Esophagus muscularis mucosa (tissue), 4 donors: ENCODE measurements at regions not wholly inside any gene's neighbourhood (a gene's known extent, or its start where the extent isn't known, plus 50 kb on each side); places are given as distances from the start of the nearest gene placed in this dataset.

Experiments used
- DNase-seq: peaks from one replicate; pipeline ENCODE4 v3.0.0-alpha.2; 2017; ENCODE audit errors: extremely low spot score
- H3K27ac ChIP-seq, 4 donors: fragments of 200-600 bp; sonication (generic); replicated peaks in 1 of 4; 1 replicate in 3 of 4; 2 replicates in 1 of 4; pipeline ENCODE4 v1.5.1; 2016 to 2019; ENCODE audit warnings: mild to moderate bottlenecking in 1 of 4
- H3K27me3 ChIP-seq, 4 donors: fragments of 200-600 bp; sonication (generic); one replicate each; pipeline versions ENCODE4 v1.5.1 to v1.6.0; 2016 to 2019
- H3K36me3 ChIP-seq, 4 donors: fragments of 200-600 bp; sonication (generic); one replicate each; pipeline ENCODE4 v1.5.1; 2016 to 2019
- H3K4me1 ChIP-seq, 4 donors: fragments of 200-600 bp; sonication (generic); one replicate each; pipeline ENCODE4 v1.5.1; 2016 to 2019
- H3K4me3 ChIP-seq, 4 donors: fragments of 200-600 bp; sonication (generic); 1 replicate in 2 of 4; 2 replicates in 2 of 4; pipeline ENCODE4 v1.5.1; 2016 to 2019; ENCODE audit warnings: mild to moderate bottlenecking in 4 of 4, moderate library complexity in 1 of 4
- H3K9me3 ChIP-seq, 4 donors: fragments of 200-600 bp; sonication (generic); 1 replicate in 3 of 4; 2 replicates in 1 of 4; pipeline ENCODE4 v1.5.1; 2016 to 2019
- CTCF ChIP-seq, 3 experiments: fragments of 200-600 bp in 2 of 3; fragments of 450-650 bp in 1 of 3; sonication (generic) in 2 of 3; IDR thresholded peaks; one replicate each; pipeline ENCODE4 v1.5.1; 2017 to 2019; ENCODE audit warnings: antibody characterized with exemption in 3 of 3, mild to moderate bottlenecking in 2 of 3, moderate library complexity in 1 of 3
- EP300 ChIP-seq: sonication (generic); formaldehyde crosslinking; IDR thresholded peaks from one replicate; pipeline ENCODE4 v1.6.1; 2017; ENCODE audit warnings: antibody characterized with exemption
- POLR2A ChIP-seq: fragments of 450-650 bp; IDR thresholded peaks from one replicate; pipeline ENCODE4 v1.6.1; 2017; ENCODE audit warnings: antibody characterized with exemption, moderate library complexity, mild to moderate bottlenecking, low read depth
- POLR2AphosphoS5 ChIP-seq, 2 donors: sonication (generic); formaldehyde crosslinking; IDR thresholded peaks; one replicate each; pipeline ENCODE4 v1.6.1; 2017; ENCODE audit warnings: antibody characterized with exemption in 2 of 2
- WGBS: methylation state at CpG from one replicate; pipeline ENCODE4 v1.1.5; 2018; 5-methylcytosine and 5-hydroxymethylcytosine counted together
- intact Hi-C: fragments of 100-400 bp; cut with DNase I; formaldehyde crosslinking; loops from one replicate; pipeline ENCODE4 v1.15.1; 2023

DNA sequence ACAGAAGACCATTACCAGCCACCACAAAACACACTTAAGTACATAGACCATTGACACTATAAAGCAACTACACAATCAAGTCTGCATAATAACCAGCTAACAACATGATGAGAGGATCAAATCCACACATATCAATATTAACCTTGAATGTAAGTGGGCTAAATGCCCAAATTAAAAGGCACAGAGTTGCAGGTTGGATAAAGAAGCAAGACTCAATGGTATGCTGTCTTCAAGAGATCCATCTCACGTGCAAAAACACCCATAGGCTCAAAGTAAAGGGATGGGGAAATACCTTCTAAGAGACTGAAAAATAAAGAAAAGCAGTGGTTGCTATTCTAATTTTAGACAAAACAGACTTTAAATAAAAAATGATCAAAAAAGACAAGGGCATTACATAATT lies 113.6 kb upstream of the CD180 start:
- 100% methylated on average over 1 of the region's 1 CpG for WGBS
- H3K4me3 ChIP-seq = no peak overlapping the region
- peaks cover 11 to 28% (median 25%) of the 10 kb centered on the region in 4 donors for H3K4me1 ChIP-seq
- H3K36me3 ChIP-seq = no peaks in the 10 kb centered on the region
- intact Hi-C loops = no loop called here
- no peak for DNase-seq
- no peaks in the 10 kb centered on the region for H3K9me3 ChIP-seq
- H3K27ac ChIP-seq = no peak overlapping the region
- H3K27me3 ChIP-seq = no peaks in the 10 kb centered on the region
- TF ChIP-seq POLR2A = no peak
- no peak for TF ChIP-seq POLR2AphosphoS5 (IDR thresholded peaks at IDR 0.05)
- TF ChIP-seq CTCF (IDR thresholded peaks at IDR 0.05) = no peak
- TF ChIP-seq EP300 = no peak

DNA sequence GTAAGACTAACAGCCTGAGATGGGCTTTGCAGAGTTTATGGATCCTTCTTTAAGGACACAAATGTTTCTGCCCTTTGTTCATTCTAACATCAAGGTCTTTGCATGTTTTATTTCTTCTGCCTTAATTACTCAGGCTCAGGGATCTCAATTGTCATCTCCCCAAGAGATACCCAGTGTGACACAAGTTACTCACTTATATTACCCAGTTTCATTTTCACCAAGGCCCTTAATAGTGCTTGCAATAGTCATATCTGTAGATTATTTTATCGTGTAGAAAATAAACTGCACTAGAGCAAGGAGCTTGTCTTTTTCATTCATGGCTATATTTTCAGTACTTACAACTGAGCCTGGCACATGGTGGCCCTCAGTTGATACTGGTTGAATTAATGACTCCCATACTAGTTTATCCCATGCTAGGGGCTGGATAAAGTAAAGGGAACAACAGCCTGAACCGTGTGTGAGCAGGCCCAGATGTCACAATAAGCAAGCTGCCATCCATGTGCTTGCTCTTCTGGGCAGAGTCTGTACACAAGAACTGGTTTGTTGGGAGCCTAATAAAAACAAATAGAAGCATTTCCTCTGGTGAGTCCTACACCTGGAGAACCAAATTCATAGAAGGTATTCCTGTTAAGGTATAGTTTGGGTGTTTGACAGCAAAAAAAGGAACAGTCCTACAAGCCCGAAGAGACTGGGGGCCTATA lies 112.5 kb upstream of the CD180 start:
- peak; percentile 31 for DNase-seq
- no peak overlapping the region for H3K27ac ChIP-seq
- peaks cover 11 to 31% (median 30%) of the 10 kb centered on the region in 4 donors for H3K4me1 ChIP-seq
- H3K36me3 ChIP-seq = no peaks in the 10 kb centered on the region
- H3K9me3 ChIP-seq = no peaks in the 10 kb centered on the region
- intact Hi-C loops = no loop called here
- no peaks in the 10 kb centered on the region for H3K27me3 ChIP-seq
- no peak for TF ChIP-seq EP300
- no peak for TF ChIP-seq POLR2A
- no peak for TF ChIP-seq CTCF (IDR thresholded peaks at IDR 0.05)
- TF ChIP-seq POLR2AphosphoS5 (IDR thresholded peaks at IDR 0.05) = no peak
- 92% methylated on average over 3 of the region's 3 CpGs for WGBS
- H3K4me3 ChIP-seq = no peak overlapping the region

GRCh38 chr5:67306965-67307607 lies 110.5 kb upstream of the CD180 start:
- H3K36me3 ChIP-seq = no peaks in the 10 kb centered on the region
- DNase-seq = peak; percentile 42
- intact Hi-C loops = no loop called here
- H3K4me3 ChIP-seq = no peak overlapping the region
- 89% methylated on average over 4 of the region's 4 CpGs for WGBS
- no peaks in the 10 kb centered on the region for H3K9me3 ChIP-seq
- H3K27ac ChIP-seq = peak overlapping the region in 3 of 4 donors; percentile 83 to 86 (median 86)
- H3K27me3 ChIP-seq = no peaks in the 10 kb centered on the region
- no peak for TF ChIP-seq POLR2AphosphoS5 (IDR thresholded peaks at IDR 0.05)
- TF ChIP-seq POLR2A = no peak
- TF ChIP-seq CTCF (IDR thresholded peaks at IDR 0.05) = no peak
- TF ChIP-seq EP300 = no peak
- H3K4me1 ChIP-seq = peaks cover 11 to 46% (median 42%) of the 10 kb centered on the region in 4 donors

DNA sequence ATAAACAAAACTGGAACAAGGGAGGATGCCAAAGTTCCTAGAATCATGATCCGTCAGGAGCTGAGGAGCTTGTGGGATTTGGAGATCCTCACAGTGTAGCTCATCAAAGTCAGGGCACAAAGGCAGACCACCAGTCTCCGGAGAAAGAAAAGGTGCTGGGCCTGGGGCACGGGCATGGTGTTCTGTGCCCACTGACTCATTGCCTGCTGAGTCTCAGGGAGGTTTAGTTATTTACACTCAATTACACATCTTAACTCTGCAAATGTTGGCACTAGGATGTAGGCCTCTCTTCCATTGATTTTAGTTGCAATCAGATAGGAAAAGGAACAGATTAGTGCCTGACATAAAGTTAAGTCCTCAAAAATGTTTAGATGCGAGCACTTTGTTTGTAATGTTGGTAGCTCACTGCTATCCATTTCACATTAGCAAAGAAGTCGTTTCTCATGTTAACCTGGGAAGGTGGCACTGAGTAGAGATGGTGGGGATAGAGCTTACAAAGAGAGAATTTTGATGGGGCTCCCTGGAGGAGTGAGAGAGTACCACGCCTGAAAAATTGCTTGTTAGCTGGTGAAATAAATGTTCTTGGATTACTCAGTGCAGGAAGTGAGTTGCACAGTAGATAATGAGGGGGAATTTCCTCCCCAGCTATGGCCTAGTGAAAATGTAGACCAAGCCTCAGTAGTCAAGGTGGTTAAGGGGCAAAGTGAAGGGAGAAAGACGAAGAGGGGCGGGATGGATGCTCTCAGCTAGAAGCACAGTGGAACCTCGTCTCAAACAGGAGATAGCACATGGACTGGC lies 109.5 kb upstream of the CD180 start:
- Histone ChIP-seq H3K4me3 (no peak overlapping the region), H3K9me3 (no peaks in the 10 kb centered on the region), H3K27me3 (no peaks in the 10 kb centered on the region), H3K4me1 (peaks cover 17 to 56% (median 52%) of the 10 kb centered on the region in 4 donors), H3K27ac (peak overlapping the region; percentile 83 to 86 (median 86)), H3K36me3 (no peaks in the 10 kb centered on the region)
- WGBS = 82% methylated on average over 9 of the region's 9 CpGs
- no peak for DNase-seq
- intact Hi-C loops = no loop called here
- TF ChIP-seq CTCF (IDR thresholded peaks at IDR 0.05) = no peak
- TF ChIP-seq POLR2A = no peak
- TF ChIP-seq POLR2AphosphoS5 (IDR thresholded peaks at IDR 0.05) = no peak
- no peak for TF ChIP-seq EP300
